ENCODE measurements at regions not wholly inside any gene's neighbourhood (a gene's known extent, or its start where the extent isn't known, plus 50 kb on each side); places are given as distances from the start of the nearest gene placed in this dataset.

DNA sequence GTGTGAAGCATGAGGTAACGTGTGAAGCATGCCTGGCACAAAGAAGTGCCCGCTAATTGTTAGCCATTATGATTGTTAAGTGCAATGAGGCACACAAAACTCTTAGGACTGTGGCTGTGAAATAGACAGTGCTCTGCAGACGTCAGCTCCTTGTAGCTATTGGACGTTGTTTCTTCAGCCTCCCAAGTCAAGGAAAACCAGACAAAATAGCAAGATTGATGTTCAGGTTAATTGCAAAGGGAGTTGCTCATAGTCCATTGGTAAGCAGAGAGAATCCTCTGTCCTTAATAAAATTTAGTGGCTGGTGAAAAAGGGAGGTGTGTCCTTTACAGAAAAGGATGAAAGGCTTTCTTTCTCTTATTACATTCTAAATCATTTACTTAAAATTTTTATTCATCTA lies 54.6 kb upstream of the MBP start:
- TF ChIP-seq, protein P1, sequence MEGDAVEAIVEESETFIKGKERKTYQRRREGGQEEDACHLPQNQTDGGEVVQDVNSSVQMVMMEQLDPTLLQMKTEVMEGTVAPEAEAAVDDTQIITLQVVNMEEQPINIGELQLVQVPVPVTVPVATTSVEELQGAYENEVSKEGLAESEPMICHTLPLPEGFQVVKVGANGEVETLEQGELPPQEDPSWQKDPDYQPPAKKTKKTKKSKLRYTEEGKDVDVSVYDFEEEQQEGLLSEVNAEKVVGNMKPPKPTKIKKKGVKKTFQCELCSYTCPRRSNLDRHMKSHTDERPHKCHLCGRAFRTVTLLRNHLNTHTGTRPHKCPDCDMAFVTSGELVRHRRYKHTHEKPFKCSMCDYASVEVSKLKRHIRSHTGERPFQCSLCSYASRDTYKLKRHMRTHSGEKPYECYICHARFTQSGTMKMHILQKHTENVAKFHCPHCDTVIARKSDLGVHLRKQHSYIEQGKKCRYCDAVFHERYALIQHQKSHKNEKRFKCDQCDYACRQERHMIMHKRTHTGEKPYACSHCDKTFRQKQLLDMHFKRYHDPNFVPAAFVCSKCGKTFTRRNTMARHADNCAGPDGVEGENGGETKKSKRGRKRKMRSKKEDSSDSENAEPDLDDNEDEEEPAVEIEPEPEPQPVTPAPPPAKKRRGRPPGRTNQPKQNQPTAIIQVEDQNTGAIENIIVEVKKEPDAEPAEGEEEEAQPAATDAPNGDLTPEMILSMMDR (IDR thresholded peaks at IDR 0.05; ENCODE audit: low read length, missing control alignments), result no peak
- no peak for DNase-seq (ENCODE audit: low read depth)
- no peak overlapping the region for H3K4me3 ChIP-seq (replicated peaks; ENCODE audit: low read depth, low read length)

DNA sequence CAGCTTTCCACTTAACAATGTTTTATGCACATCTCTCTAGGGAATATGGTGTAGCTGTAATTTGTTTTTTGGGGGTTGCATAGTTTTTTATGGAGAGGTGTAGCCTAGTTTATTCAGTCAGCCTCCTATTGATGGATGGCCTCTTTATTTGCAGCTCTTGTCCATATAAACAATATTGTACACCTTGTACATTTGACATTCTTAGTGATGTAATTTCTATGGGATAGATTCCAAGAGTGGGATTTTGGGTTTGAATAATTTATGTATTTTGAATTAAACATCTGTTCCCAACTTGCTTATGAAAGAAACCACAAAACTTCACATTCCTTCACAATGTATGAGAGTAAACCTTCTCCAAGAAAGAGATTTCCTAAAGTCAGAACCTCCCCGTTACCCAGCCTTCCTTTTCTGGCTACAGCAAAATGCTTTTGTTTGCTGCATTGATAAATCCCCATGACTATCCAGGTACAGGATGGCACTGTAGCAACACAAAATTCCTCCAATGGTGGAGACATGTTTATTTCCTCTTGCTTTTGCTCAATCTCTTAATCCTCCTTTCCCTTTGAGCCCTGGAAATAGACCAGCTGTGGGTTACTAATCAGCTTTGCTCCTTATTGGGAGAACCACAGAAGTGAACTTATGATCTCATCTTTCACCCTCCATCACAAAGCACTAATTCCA lies 58.4 kb upstream of the GALR1 start:
- TF ChIP-seq, protein P1 (IDR thresholded peaks at IDR 0.05; ENCODE audit: low read length, missing control alignments), result no peak
- peak; percentile 28 for DNase-seq (ENCODE audit: low read depth)

DNA sequence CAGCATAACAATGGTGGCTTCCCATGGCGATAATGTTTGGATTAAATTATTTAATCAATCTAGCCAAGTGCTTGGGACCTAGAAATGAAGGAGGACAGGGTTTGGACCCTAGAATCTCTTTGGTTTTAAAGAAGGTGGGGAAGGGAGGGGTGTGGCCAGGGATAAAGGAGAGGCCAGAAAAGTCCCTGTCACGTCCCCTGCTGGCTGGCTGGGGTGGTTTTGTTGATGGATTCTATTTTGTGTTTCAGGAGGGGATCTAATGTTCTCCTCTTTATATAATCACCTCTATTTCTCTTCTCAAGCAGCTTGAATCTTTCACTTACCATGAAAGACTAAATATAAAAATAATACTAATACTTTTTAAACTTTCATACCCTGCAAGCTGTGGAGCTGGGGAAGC lies 52.6 kb upstream of the GALR1 start:
- TF ChIP-seq, protein P1 (IDR thresholded peaks at IDR 0.05; ENCODE audit: low read length, missing control alignments), result peak; percentile 17
- no peak for DNase-seq (ENCODE audit: low read depth)
- no peak overlapping the region for H3K4me3 ChIP-seq (replicated peaks; ENCODE audit: low read depth, low read length)

More for the DNA sequence above, 58.4 kb upstream of the GALR1 start:
- no peak overlapping the region for H3K4me3 ChIP-seq (replicated peaks; ENCODE audit: low read depth, low read length)

DNA sequence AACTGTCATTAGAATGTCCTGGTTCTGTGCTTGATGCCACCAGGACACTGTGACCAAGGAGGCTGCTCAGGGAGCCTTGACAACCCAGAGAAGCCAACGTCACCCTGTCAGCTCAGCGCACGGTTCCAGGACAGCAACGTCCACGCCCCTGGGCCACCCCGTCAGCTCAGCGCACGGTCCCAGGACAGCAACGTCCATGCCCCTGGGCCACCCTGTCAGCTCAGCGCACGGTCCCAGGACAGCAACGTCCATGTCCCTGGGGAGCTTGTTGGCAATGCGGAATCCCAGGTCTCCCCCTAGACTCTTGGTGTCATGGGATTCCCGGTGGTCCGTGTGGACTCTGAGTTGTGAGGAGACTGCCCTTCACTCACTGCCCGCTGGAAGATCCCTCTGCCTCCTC lies 51.0 kb upstream of the GALR1 start:
- DNase-seq (ENCODE audit: low read depth), result no peak
- TF ChIP-seq, protein P1 (IDR thresholded peaks at IDR 0.05; ENCODE audit: low read length, missing control alignments), result no peak
- H3K4me3 ChIP-seq (replicated peaks; ENCODE audit: low read depth, low read length), result no peak overlapping the region

DNA sequence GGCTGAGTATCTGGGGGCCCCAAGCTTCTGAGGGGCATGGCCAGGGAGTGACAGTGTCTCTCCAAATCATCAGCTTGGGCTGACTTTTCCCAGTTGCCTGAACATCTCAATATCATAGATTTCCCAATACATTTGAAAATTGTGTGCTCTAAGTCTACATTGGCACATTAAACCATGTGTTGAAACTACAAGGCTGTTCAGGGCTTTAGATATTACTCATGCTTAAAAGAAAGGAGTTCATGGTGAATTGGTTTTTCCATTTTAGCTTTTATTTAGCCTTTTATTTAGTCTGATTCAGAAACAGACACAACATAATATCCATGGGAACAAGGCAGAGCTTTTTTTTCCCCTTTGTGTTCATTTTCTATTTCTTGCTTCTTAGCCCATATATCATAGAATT lies 49.9 kb upstream of the GALR1 start:
- TF ChIP-seq, protein P1 (IDR thresholded peaks at IDR 0.05; ENCODE audit: low read length, missing control alignments), result no peak
- no peak for DNase-seq (ENCODE audit: low read depth)
- no peak overlapping the region for H3K4me3 ChIP-seq (replicated peaks; ENCODE audit: low read depth, low read length)

Data from fibroblast of pulmonary artery (primary cell).